IMR-90 (cell line): ENCODE measurements at regions not wholly inside any gene's neighbourhood (a gene's known extent, or its start where the extent isn't known, plus 50 kb on each side); places are given as distances from the start of the nearest gene placed in this dataset.

Experiments
- ATAC-seq: fragments of 200-7000 bp; cut with Tn5 transposase; 2 replicates; pipeline ENCODE4 v1.9.1; 2020; ENCODE audit warnings: low read depth, mild to moderate bottlenecking, moderate library complexity
- BruUV-seq: library from RNA; stranded (reverse); fragments of 400-500 nt; replicated peaks from 2 replicates; lab custom pipeline; 2021; lab: Mats Ljungman, UMichigan
- CTCF ChIA-PET: fragments of 300-600 bp; formaldehyde crosslinking; extraction: SDS; loops from one replicate; lab custom pipeline; 2021; ENCODE audit warnings: antibody characterized with exemption; lab: Yijun Ruan, JAX
- POLR2A ChIA-PET: fragments of 300-600 bp; sonication (Branson Sonifier 250); formaldehyde crosslinking; loops from one replicate; lab custom pipeline; 2022; ENCODE audit warnings: antibody characterized with exemption; ENCODE audit not compliant: unreplicated experiment; lab: Charles Lee
- DNase-seq: peaks from one replicate; pipeline ENCODE4 v3.0.0; 2013
- H2AFZ ChIP-seq: replicated peaks from 2 replicates; pipeline ENCODE3; 2013; ENCODE audit warnings: low read length, mild to moderate bottlenecking; ENCODE audit not compliant: poor library complexity
- H2AK5ac ChIP-seq: 2 replicates; pipeline ENCODE4 v1.6.1; 2013; ENCODE audit warnings: low read depth, low read length, inconsistent platforms
- H2AK9ac ChIP-seq: replicated peaks from 2 replicates; pipeline ENCODE3; 2013; ENCODE audit warnings: mild to moderate bottlenecking, low read depth, low read length, moderate library complexity; ENCODE audit not compliant: poor library complexity
- H2BK120ac ChIP-seq: 2 replicates; pipeline ENCODE4 v1.6.1; 2013; ENCODE audit warnings: low read depth, low read length, inconsistent platforms
- H2BK15ac ChIP-seq: 3 replicates; pipeline ENCODE4 v1.6.1; 2013; ENCODE audit warnings: low read depth, low read length, inconsistent platforms
- H2BK20ac ChIP-seq: 2 replicates; pipeline ENCODE4 v1.6.1; 2013; ENCODE audit warnings: low read depth, mild to moderate bottlenecking, inconsistent platforms, low read length, moderate library complexity
- H2BK5ac ChIP-seq: 2 replicates; pipeline ENCODE4 v1.6.1; 2013; ENCODE audit warnings: mild to moderate bottlenecking, low read depth, low read length, inconsistent platforms; ENCODE audit not compliant: poor library complexity, severe bottlenecking
- H3K14ac ChIP-seq: replicated peaks from 2 replicates; pipeline ENCODE4 v1.6.1; 2013; ENCODE audit warnings: low read depth, low read length, inconsistent platforms
- H3K18ac ChIP-seq: 2 replicates; pipeline ENCODE4 v1.6.1; 2013; ENCODE audit warnings: low read depth, low read length, control low read depth
- H3K23ac ChIP-seq: 2 replicates; pipeline ENCODE4 v1.6.1; 2013; ENCODE audit warnings: low read depth, low read length, inconsistent platforms
- H3K27ac ChIP-seq: 2 replicates; pipeline ENCODE4 v1.5.1; 2013; ENCODE audit warnings: mild to moderate bottlenecking, control low read depth, low read length; ENCODE audit not compliant: insufficient read depth
- H3K27me3 ChIP-seq: 2 replicates; pipeline ENCODE4 v1.6.1; 2013; ENCODE audit warnings: low read length; ENCODE audit not compliant: control insufficient read depth, insufficient read depth
- H3K36me3 ChIP-seq: 2 replicates; pipeline ENCODE4 v1.6.1; 2013; ENCODE audit warnings: low read length, mixed read lengths; ENCODE audit not compliant: control insufficient read depth, insufficient read depth
- H3K4ac ChIP-seq: 2 replicates; pipeline ENCODE4 v1.6.1; 2013; ENCODE audit warnings: low read depth, low read length, inconsistent platforms
- H3K4me1 ChIP-seq: 2 replicates; pipeline ENCODE4 v1.6.1; 2013; ENCODE audit warnings: low read length, mixed read lengths; ENCODE audit not compliant: control insufficient read depth, insufficient read depth
- H3K4me2 ChIP-seq: 2 replicates; pipeline ENCODE4 v1.6.1; 2013; ENCODE audit warnings: low read depth, mild to moderate bottlenecking, control low read depth, low read length, moderate library complexity
- H3K4me3 ChIP-seq: 2 replicates; pipeline ENCODE4 v1.5.1; 2013; ENCODE audit warnings: low read depth, mild to moderate bottlenecking, control low read depth, low read length, moderate library complexity; ENCODE audit not compliant: insufficient read depth
- H3K56ac ChIP-seq: 2 replicates; pipeline ENCODE4 v1.6.1; 2013; ENCODE audit warnings: low read length, inconsistent platforms; ENCODE audit not compliant: insufficient read depth; ENCODE audit errors: extremely low read depth
- H3K79me1 ChIP-seq, 2 experiments: 2 replicates each; pipeline ENCODE4 v1.6.1; 2013; ENCODE audit warnings: low read length in 2 of 2, inconsistent platforms in 1 of 2, low read depth in 1 of 2
- H3K9ac ChIP-seq: 2 replicates; pipeline ENCODE4 v1.6.1; 2013; ENCODE audit warnings: low read depth, low read length, control low read depth
- H3K9me1 ChIP-seq: 2 replicates; pipeline ENCODE4 v1.6.1; 2013; ENCODE audit warnings: low read length, inconsistent platforms; ENCODE audit not compliant: insufficient read depth
- H3K9me3 ChIP-seq: 2 replicates; pipeline ENCODE4 v1.6.1; 2013; ENCODE audit warnings: low read length; ENCODE audit not compliant: control insufficient read depth, insufficient read depth
- H4K20me1 ChIP-seq: 2 replicates; pipeline ENCODE4 v1.6.1; 2013; ENCODE audit warnings: low read length, inconsistent platforms; ENCODE audit not compliant: insufficient read depth
- H4K5ac ChIP-seq: 2 replicates; pipeline ENCODE4 v1.6.1; 2013; ENCODE audit warnings: mild to moderate bottlenecking, low read depth, low read length, control low read depth
- H4K8ac ChIP-seq, 2 experiments: 2 replicates each; pipeline ENCODE4 v1.6.1; 2013; ENCODE audit warnings: low read depth in 2 of 2, low read length in 2 of 2, control low read depth in 1 of 2, inconsistent platforms in 1 of 2
- H4K91ac ChIP-seq: 2 replicates; pipeline ENCODE4 v1.6.1; 2013; ENCODE audit warnings: low read depth, low read length, inconsistent platforms; ENCODE audit not compliant: insufficient read depth
- BHLHE40 ChIP-seq: fragments of 150-350 bp; IDR thresholded peaks from 2 replicates; pipeline ENCODE4 v1.6.1; 2016; ENCODE audit warnings: mild to moderate bottlenecking, low read depth, low read length
- CEBPB ChIP-seq: IDR thresholded peaks from 2 replicates; pipeline ENCODE4 v1.6.1; 2012; ENCODE audit warnings: low read depth, low read length, improper control_type of control experiment
- CHD1 ChIP-seq: IDR thresholded peaks from 2 replicates; pipeline ENCODE4 v1.6.1; 2012; ENCODE audit warnings: low read depth, low read length, improper control_type of control experiment
- CTCF ChIP-seq: conservative IDR thresholded peaks from 2 replicates; pipeline ENCODE4 v1.5.1; 2012; ENCODE audit warnings: mild to moderate bottlenecking, low read depth, low read length, improper control_type of control experiment
- ELK1 ChIP-seq: fragments of 150-350 bp; IDR thresholded peaks from 2 replicates; pipeline ENCODE4 v1.6.1; 2016; ENCODE audit warnings: low read depth, mild to moderate bottlenecking, low read length, moderate library complexity, borderline replicate concordance
- FOS ChIP-seq: fragments of 150-350 bp; IDR thresholded peaks from 2 replicates; pipeline ENCODE4 v1.6.1; 2016; ENCODE audit warnings: low read depth, low read length
- MAFK ChIP-seq: IDR thresholded peaks from 2 replicates; pipeline ENCODE4 v1.6.1; 2012; ENCODE audit warnings: low read depth, low read length, improper control_type of control experiment
- MAZ ChIP-seq: IDR thresholded peaks from 2 replicates; pipeline ENCODE4 v1.6.1; 2012; ENCODE audit warnings: low read depth, mild to moderate bottlenecking, low read length, improper control_type of control experiment, moderate library complexity, borderline replicate concordance
- MXI1 ChIP-seq: IDR thresholded peaks from 2 replicates; pipeline ENCODE4 v1.6.1; 2012; ENCODE audit warnings: low read depth, mild to moderate bottlenecking, low read length, moderate library complexity, borderline replicate concordance
- NFE2L2 ChIP-seq: fragments of 150-350 bp; IDR thresholded peaks from 2 replicates; pipeline ENCODE4 v1.6.1; 2016; ENCODE audit warnings: low read depth, mild to moderate bottlenecking, low read length
- POLR2A ChIP-seq: IDR thresholded peaks from 2 replicates; pipeline ENCODE4 v1.6.1; 2012; ENCODE audit warnings: mild to moderate bottlenecking, low read depth, low read length
- RAD21 ChIP-seq: IDR thresholded peaks from 2 replicates; pipeline ENCODE4 v1.6.1; 2012; ENCODE audit warnings: low read length, improper control_type of control experiment
- RCOR1 ChIP-seq: IDR thresholded peaks from 2 replicates; pipeline ENCODE4 v1.6.1; 2012; ENCODE audit warnings: mild to moderate bottlenecking, low read length, improper control_type of control experiment; ENCODE audit not compliant: insufficient replicate concordance
- RFX5 ChIP-seq: IDR thresholded peaks from 2 replicates; pipeline ENCODE4 v1.8.0; 2012; ENCODE audit warnings: low read depth, mild to moderate bottlenecking, low read length, moderate library complexity
- SMC3 ChIP-seq: fragments of 150-350 bp; IDR thresholded peaks from 2 replicates; pipeline ENCODE4 v1.6.1; 2016; ENCODE audit warnings: low read depth, mild to moderate bottlenecking, antibody characterized with exemption, low read length, moderate library complexity
- USF2 ChIP-seq: fragments of 150-350 bp; IDR thresholded peaks from 2 replicates; pipeline ENCODE4 v1.6.1; 2017; ENCODE audit warnings: mild to moderate bottlenecking, antibody characterized with exemption, low read length, low read depth
- WGBS, 2 experiments: methylation state at CpG; one replicate each; pipeline versions ENCODE4 v1.1.5 to v1.1.7; 2013; ENCODE audit warnings: missing lambda C conversion rate in 2 of 2; ENCODE audit not compliant: insufficient read length in 1 of 2; ENCODE audit errors: extremely low coverage in 2 of 2; 5-methylcytosine and 5-hydroxymethylcytosine counted together
- dilution Hi-C: fragments of 300-500 bp; cut with HindIII; formaldehyde crosslinking; loops from one replicate; pipeline ENCODE4 v1.14.3; 2018; ENCODE audit warnings: low sequenced_read_pairs; ENCODE audit not compliant: unreplicated experiment
- in situ Hi-C: fragments of 300-500 bp; cut with MboI; formaldehyde crosslinking; loops from 3 replicates; pipeline ENCODE4 v1.14.3; 2019; ENCODE audit warnings: low sequenced_read_pairs, inconsistent platforms, mixed read lengths
- intact Hi-C: fragments of 100-400 bp; cut with micrococcal nuclease; formaldehyde crosslinking; loops from 2 replicates; pipeline ENCODE4 v1.10.0; 2022

- Histone ChIP-seq H3K27ac (no peak overlapping the region), H3K4ac (peak overlapping the region; percentile 30), H3K27me3 (no peaks in the 10 kb centered on the region), H2BK5ac (peak overlapping the region; percentile 57), H3K18ac (peak overlapping the region; percentile 83), H3K4me1 (peaks cover 6% of the 10 kb centered on the region), H4K20me1 (no peaks in the 10 kb centered on the region), H2BK20ac (peak overlapping the region; percentile 28; the same call in 1 of the 2 replicates), H3K36me3 (no peaks in the 10 kb centered on the region), H3K14ac (peak overlapping the region; percentile 10), H3K4me2 (no peak overlapping the region; the same call in 1 of the 2 replicates), H3K4me3 (no peak overlapping the region), H3K23ac (peak overlapping the region; percentile 2; the same call in 1 of the 2 replicates), H3K56ac (no peak overlapping the region), H3K9me3 (no peaks in the 10 kb centered on the region), H4K8ac (peak overlapping the region; percentile 23 to 38; a peak in 3 of 4 replicates), H3K79me1 (no peaks in the 10 kb centered on the region), H2AK5ac (peak overlapping the region; percentile 52; the same call in 1 of the 2 replicates), H2BK120ac (peak overlapping the region; percentile 73), H4K5ac (peak overlapping the region; percentile 88; the same call in 1 of the 2 replicates), H2AFZ (no peak overlapping the region), H2AK9ac (no peak overlapping the region), H2BK15ac (peak overlapping the region; percentile 75; the same call in 2 of the 3 replicates), H3K9ac (no peak overlapping the region), H4K91ac (peak overlapping the region; percentile 55; the same call in 1 of the 2 replicates), H3K9me1 (peaks cover 9% of the 10 kb centered on the region)
- no CpG with 5 or more reads among the region's 1 CpG for WGBS, 2 experiments
- in situ Hi-C loops: no loop called here
- no peak for ATAC-seq
- POLR2A ChIA-PET: no interaction called here
- CTCF ChIA-PET: no interaction called here
- dilution Hi-C loops: no loop called here
- intact Hi-C loops: no loop called here
- no TSS peak for BruUV-seq
- TF ChIP-seq CHD1 (no peak), POLR2A (no peak), MXI1 (no peak), MAZ (no peak), CTCF (no peak), BHLHE40 (no peak), CEBPB (no peak), FOS (no peak), NFE2L2 (no peak), RFX5 (no peak), MAFK (no peak), RAD21 (no peak), SMC3 (no peak), USF2 (no peak), ELK1 (no peak), RCOR1 (no peak)
- DNase-seq: peak; percentile 59
These were observed 216.0 kb downstream of the GJA1 start for GRCh38 chr6:121651420-121651819.
